GM12891 (cell line): ENCODE measurements at regions not wholly inside any gene's neighbourhood (a gene's known extent, or its start where the extent isn't known, plus 50 kb on each side); places are given as distances from the start of the nearest gene placed in this dataset.

Experiments used
- POLR2A ChIP-seq: IDR thresholded peaks from 2 replicates; pipeline ENCODE4 v1.6.1; 2011; ENCODE audit warnings: low read depth, low read length, control low read depth
- POLR2AphosphoS5 ChIP-seq: IDR thresholded peaks from 2 replicates; pipeline ENCODE4 v1.6.1; 2011; ENCODE audit warnings: low read depth, low read length, control low read depth
- SPI1 ChIP-seq: IDR thresholded peaks from 2 replicates; pipeline ENCODE4 v1.6.1; 2011; ENCODE audit warnings: low read depth, low read length, control low read depth

DNA sequence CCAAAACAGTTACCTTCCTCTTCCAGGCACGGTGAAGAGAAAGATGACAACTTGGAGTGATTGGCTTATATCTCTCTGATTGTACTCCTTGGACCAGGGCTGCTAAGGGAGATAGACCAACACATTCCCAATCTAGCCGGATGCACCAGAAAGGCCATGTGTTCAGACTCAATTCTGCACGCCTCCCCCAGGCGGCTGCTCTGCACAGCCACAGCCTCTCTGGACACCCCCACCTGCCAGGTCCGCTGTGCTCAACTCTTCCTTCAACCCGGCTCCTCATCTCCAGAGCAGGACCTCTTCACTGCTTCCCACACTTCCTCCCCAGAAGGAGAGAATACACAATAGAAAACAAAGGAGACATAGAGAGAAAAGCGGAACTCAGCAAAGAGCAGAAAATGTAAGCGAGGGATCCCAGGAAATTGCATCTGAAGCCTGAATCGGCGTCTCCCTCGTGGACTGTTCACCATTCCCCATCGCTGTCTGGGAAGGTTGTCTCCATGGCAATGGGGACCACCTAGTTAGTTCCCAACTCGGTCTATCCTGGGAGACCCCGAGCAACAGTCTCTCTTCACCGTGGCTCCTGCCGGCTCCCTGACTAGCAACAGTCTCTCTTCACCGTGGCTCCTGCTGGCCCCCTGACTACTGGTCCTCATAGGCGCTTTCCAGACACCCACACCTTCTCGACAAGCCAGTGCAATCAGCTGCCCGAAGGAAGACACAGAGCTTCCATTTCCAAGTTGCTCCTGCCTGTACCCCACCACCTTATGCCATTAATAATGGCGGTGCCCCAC is 361.7 kb upstream of the MYT1L start:
- TF ChIP-seq SPI1: no peak
- no peak for TF ChIP-seq POLR2A
- no peak for TF ChIP-seq POLR2AphosphoS5
